H9 (cell line): ENCODE measurements at regions not wholly inside any gene's neighbourhood (a gene's known extent, or its start where the extent isn't known, plus 50 kb on each side); places are given as distances from the start of the nearest gene placed in this dataset.

Source experiments
- DNase-seq: peaks from one replicate; pipeline ENCODE4 v3.0.0-alpha.2; 2017
- H2AFZ ChIP-seq: one replicate; pipeline ENCODE4 v1.6.1; 2013; ENCODE audit warnings: mild to moderate bottlenecking, low read length, control low read depth, moderate library complexity
- H2AK5ac ChIP-seq: 2 replicates; pipeline ENCODE4 v1.6.1; 2013; ENCODE audit warnings: low read length, control low read depth, mixed read lengths; ENCODE audit not compliant: insufficient read length
- H2BK120ac ChIP-seq: one replicate; pipeline ENCODE4 v1.6.1; 2013; ENCODE audit warnings: low read depth, mild to moderate bottlenecking, low read length, control low read depth, inconsistent platforms; ENCODE audit not compliant: poor library complexity, severe bottlenecking
- H2BK12ac ChIP-seq: 2 replicates; pipeline ENCODE4 v1.6.1; 2013; ENCODE audit warnings: low read length, control low read depth, mixed read lengths, low read depth; ENCODE audit not compliant: insufficient read length
- H2BK15ac ChIP-seq: 2 replicates; pipeline ENCODE4 v1.6.1; 2013; ENCODE audit warnings: low read depth, low read length, control low read depth
- H2BK20ac ChIP-seq: one replicate; pipeline ENCODE4 v1.6.1; 2013; ENCODE audit warnings: low read depth, mild to moderate bottlenecking, low read length, control low read depth, inconsistent platforms; ENCODE audit not compliant: poor library complexity, severe bottlenecking
- H2BK5ac ChIP-seq: 2 replicates; pipeline ENCODE4 v1.6.1; 2013; ENCODE audit warnings: low read length, control low read depth, mixed read lengths; ENCODE audit not compliant: insufficient read length
- H3K14ac ChIP-seq: 2 replicates; pipeline ENCODE4 v1.6.1; 2013; ENCODE audit warnings: low read length, control low read depth; ENCODE audit not compliant: insufficient read depth
- H3K18ac ChIP-seq: 2 replicates; pipeline ENCODE4 v1.6.1; 2013; ENCODE audit warnings: low read depth, mild to moderate bottlenecking, mixed read lengths, low read length, control low read depth; ENCODE audit not compliant: insufficient read length
- H3K23ac ChIP-seq: 2 replicates; pipeline ENCODE4 v1.6.1; 2013; ENCODE audit warnings: low read length, control low read depth, mixed read lengths, low read depth; ENCODE audit not compliant: insufficient read length
- H3K23me2 ChIP-seq: 2 replicates; pipeline ENCODE4 v1.6.1; 2013; ENCODE audit warnings: low read depth, mild to moderate bottlenecking, mixed read lengths, low read length, control low read depth; ENCODE audit not compliant: insufficient read length, poor library complexity, severe bottlenecking
- H3K27ac ChIP-seq: 2 replicates; pipeline ENCODE4 v1.5.1; 2013; ENCODE audit warnings: low read length, control low read depth, mixed read lengths, low read depth; ENCODE audit not compliant: insufficient read length
- H3K27me3 ChIP-seq: 2 replicates; pipeline ENCODE4 v1.6.1; 2013; ENCODE audit warnings: low read length, control low read depth, inconsistent platforms; ENCODE audit not compliant: insufficient read depth
- H3K4ac ChIP-seq: 2 replicates; pipeline ENCODE4 v1.6.1; 2013; ENCODE audit warnings: low read depth, mild to moderate bottlenecking, control low read depth, inconsistent platforms, low read length, moderate library complexity
- H3K4me1 ChIP-seq: 2 replicates; pipeline ENCODE4 v1.6.1; 2013; ENCODE audit warnings: low read length, control low read depth, inconsistent platforms; ENCODE audit not compliant: insufficient read depth
- H3K4me2 ChIP-seq: 2 replicates; pipeline ENCODE4 v1.6.1; 2013; ENCODE audit warnings: low read length, control low read depth, mixed read lengths; ENCODE audit not compliant: insufficient read length, insufficient read depth
- H3K56ac ChIP-seq: 2 replicates; pipeline ENCODE4 v1.6.1; 2013; ENCODE audit warnings: low read depth, mild to moderate bottlenecking, mixed read lengths, low read length, control low read depth; ENCODE audit not compliant: insufficient read length
- H3K79me1 ChIP-seq: 2 replicates; pipeline ENCODE4 v1.6.1; 2013; ENCODE audit warnings: low read depth, mild to moderate bottlenecking, moderate library complexity, low read length, control low read depth, inconsistent platforms; ENCODE audit not compliant: insufficient read depth, poor library complexity, severe bottlenecking
- H3K79me2 ChIP-seq: 2 replicates; pipeline ENCODE4 v1.6.1; 2013; ENCODE audit warnings: low read length, control low read depth, inconsistent platforms; ENCODE audit not compliant: insufficient read depth
- H3K9ac ChIP-seq: 2 replicates; pipeline ENCODE4 v1.6.1; 2013; ENCODE audit warnings: low read length, control low read depth, mixed read lengths; ENCODE audit not compliant: insufficient read length; ENCODE audit errors: extremely low read depth
- H3K9me3 ChIP-seq: one replicate; pipeline ENCODE4 v1.6.1; 2013; ENCODE audit warnings: low read depth, low read length, inconsistent platforms; ENCODE audit not compliant: control insufficient read depth
- H3T11ph ChIP-seq: one replicate; pipeline ENCODE4 v1.6.1; 2013; ENCODE audit warnings: mild to moderate bottlenecking, low read length, control low read depth, inconsistent platforms
- H4K20me1 ChIP-seq: one replicate; pipeline ENCODE4 v1.6.1; 2013; ENCODE audit not compliant: control insufficient read depth, insufficient read length, insufficient read depth
- H4K5ac ChIP-seq: 2 replicates; pipeline ENCODE4 v1.6.1; 2013; ENCODE audit warnings: low read depth, mild to moderate bottlenecking, mixed read lengths, low read length, control low read depth; ENCODE audit not compliant: insufficient read length
- H4K8ac ChIP-seq: replicated peaks from 2 replicates; pipeline ENCODE4 v1.6.1; 2013; ENCODE audit warnings: low read length, control low read depth, mixed read lengths, low read depth; ENCODE audit not compliant: insufficient read length
- H4K91ac ChIP-seq: 2 replicates; pipeline ENCODE4 v1.6.1; 2013; ENCODE audit warnings: low read depth, mild to moderate bottlenecking, moderate library complexity, mixed read lengths, low read length, control low read depth; ENCODE audit not compliant: insufficient read length
- H3K27ac Mint-ChIP-seq, 3 experiments: 2 replicates in 2 of 3; 3 replicates in 1 of 3; pipeline ENCODE4 v1.8.0; 2020 to 2021; ENCODE audit warnings: mixed read lengths in 3 of 3, mild to moderate bottlenecking in 1 of 3, moderate library complexity in 1 of 3
- H3K27me3 Mint-ChIP-seq: 2 replicates; pipeline ENCODE4 v1.8.0; 2021; ENCODE audit warnings: low read depth, mild to moderate bottlenecking, moderate library complexity, mixed read lengths
- H3K36me3 Mint-ChIP-seq, 3 experiments: 2 replicates in 2 of 3; 3 replicates in 1 of 3; pipeline ENCODE4 v1.8.0; 2020 to 2021; ENCODE audit warnings: low read depth in 3 of 3, mixed read lengths in 3 of 3; ENCODE audit not compliant: insufficient read depth in 1 of 3
- H3K4me1 Mint-ChIP-seq, 2 experiments: 2 replicates each; pipeline ENCODE4 v1.8.0; 2020; ENCODE audit warnings: mixed read lengths in 2 of 2
- H3K4me3 Mint-ChIP-seq, 2 experiments: 2 replicates in 1 of 2; 3 replicates in 1 of 2; pipeline ENCODE4 v1.8.0; 2020 to 2021; ENCODE audit warnings: mild to moderate bottlenecking in 2 of 2, mixed read lengths in 2 of 2, moderate library complexity in 1 of 2
- H3K9me3 Mint-ChIP-seq, 2 experiments: 2 replicates in 1 of 2; 3 replicates in 1 of 2; pipeline ENCODE4 v1.8.0; 2020; ENCODE audit warnings: mild to moderate bottlenecking in 2 of 2, mixed read lengths in 2 of 2, moderate library complexity in 1 of 2
- WGBS: extraction: QIAGEN DNeasy Blood & Tissue Kit; methylation state at CpG from one replicate; pipeline ENCODE4 v1.1.7; 2013; ENCODE audit warnings: missing lambda C conversion rate, low lambda C conversion rate, mixed read lengths; ENCODE audit not compliant: insufficient read length; ENCODE audit errors: extremely low coverage; 5-methylcytosine and 5-hydroxymethylcytosine counted together
- TF ChIP-seq, protein P1 (sequence below): fragments of 200-600 bp; sonication (generic); conservative IDR thresholded peaks from 3 replicates; pipeline ENCODE4 v1.8.0; 2021; ENCODE audit warnings: antibody characterized with exemption, mild to moderate bottlenecking

DNA sequence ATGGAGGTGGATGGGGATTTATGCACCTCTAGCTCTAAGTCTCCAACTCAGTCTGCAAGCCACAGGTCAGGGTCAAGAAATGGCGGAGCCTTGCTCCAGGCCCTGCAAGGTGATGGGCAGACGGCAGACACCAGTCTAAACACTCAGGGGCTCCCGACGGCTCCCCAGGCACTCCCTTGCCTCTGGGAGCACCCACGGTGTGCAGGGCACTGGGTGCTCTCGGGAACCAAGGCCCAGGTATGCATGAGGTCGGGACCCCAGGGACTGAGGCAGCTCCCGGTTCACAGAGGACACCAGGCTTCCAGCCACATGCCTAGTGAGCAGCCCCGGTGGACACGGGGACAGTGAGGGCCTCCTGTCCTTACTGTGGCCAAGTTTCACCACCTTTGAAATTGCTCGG lies 53.1 kb upstream of the TTC34 start:
- Histone ChIP-seq H2AK5ac (no peak overlapping the region), H3K18ac (no peak overlapping the region), H2BK120ac (no peak overlapping the region), H3K4me2 (no peak overlapping the region), H2BK15ac (no peak overlapping the region), H3K79me2 (no peaks in the 10 kb centered on the region), H4K91ac (no peak overlapping the region), H3T11ph (no peak overlapping the region), H3K9me3 (peaks cover 96% of the 10 kb centered on the region), H3K9ac (no peak overlapping the region), H3K27me3 (no peaks in the 10 kb centered on the region), H3K79me1 (no peaks in the 10 kb centered on the region), H3K23me2 (no peaks in the 10 kb centered on the region), H2BK20ac (no peak overlapping the region), H3K4ac (no peak overlapping the region), H3K23ac (no peak overlapping the region), H2BK5ac (no peak overlapping the region), H3K14ac (no peak overlapping the region), H4K5ac (no peak overlapping the region), H4K20me1 (no peaks in the 10 kb centered on the region), H2BK12ac (no peak overlapping the region), H3K4me1 (no peaks in the 10 kb centered on the region), H4K8ac (no peak overlapping the region), H3K56ac (no peak overlapping the region), H3K27ac (no peak overlapping the region), H2AFZ (no peak overlapping the region)
- no peak overlapping the region for H3K4me3 Mint-ChIP-seq
- no peak for DNase-seq
- peaks cover 17 to 87% of the 10 kb centered on the region in 2 experiments for H3K9me3 Mint-ChIP-seq
- H3K27ac Mint-ChIP-seq = no peak overlapping the region
- H3K27me3 Mint-ChIP-seq = peaks cover 11% of the 10 kb centered on the region
- WGBS = no CpG with 5 or more reads among the region's 11 CpGs
- peaks cover 3 to 42% (median 12%) of the 10 kb centered on the region in 3 experiments; a peak in 6 of 7 replicates for H3K36me3 Mint-ChIP-seq
- no peaks in the 10 kb centered on the region for H3K4me1 Mint-ChIP-seq
- TF ChIP-seq, protein P1, sequence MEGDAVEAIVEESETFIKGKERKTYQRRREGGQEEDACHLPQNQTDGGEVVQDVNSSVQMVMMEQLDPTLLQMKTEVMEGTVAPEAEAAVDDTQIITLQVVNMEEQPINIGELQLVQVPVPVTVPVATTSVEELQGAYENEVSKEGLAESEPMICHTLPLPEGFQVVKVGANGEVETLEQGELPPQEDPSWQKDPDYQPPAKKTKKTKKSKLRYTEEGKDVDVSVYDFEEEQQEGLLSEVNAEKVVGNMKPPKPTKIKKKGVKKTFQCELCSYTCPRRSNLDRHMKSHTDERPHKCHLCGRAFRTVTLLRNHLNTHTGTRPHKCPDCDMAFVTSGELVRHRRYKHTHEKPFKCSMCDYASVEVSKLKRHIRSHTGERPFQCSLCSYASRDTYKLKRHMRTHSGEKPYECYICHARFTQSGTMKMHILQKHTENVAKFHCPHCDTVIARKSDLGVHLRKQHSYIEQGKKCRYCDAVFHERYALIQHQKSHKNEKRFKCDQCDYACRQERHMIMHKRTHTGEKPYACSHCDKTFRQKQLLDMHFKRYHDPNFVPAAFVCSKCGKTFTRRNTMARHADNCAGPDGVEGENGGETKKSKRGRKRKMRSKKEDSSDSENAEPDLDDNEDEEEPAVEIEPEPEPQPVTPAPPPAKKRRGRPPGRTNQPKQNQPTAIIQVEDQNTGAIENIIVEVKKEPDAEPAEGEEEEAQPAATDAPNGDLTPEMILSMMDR = no peak
